ENCODE measurements at regions not wholly inside any gene's neighbourhood (a gene's known extent, or its start where the extent isn't known, plus 50 kb on each side); places are given as distances from the start of the nearest gene placed in this dataset.

- TF ChIP-seq CTCF (IDR thresholded peaks at IDR 0.05) (no peak), POLR2A (IDR thresholded peaks at IDR 0.05) (no peak)
Measured at GRCh38 chr16:86806838-86807351, 228.5 kb downstream of the FOXL1 start.

All from ovary (tissue), 3 donors.